ENCODE measurements at regions not wholly inside any gene's neighbourhood (a gene's known extent, or its start where the extent isn't known, plus 50 kb on each side); places are given as distances from the start of the nearest gene placed in this dataset.
"Not testable (repeated sequence)": the region's sequence is repeated elsewhere in the genome, so short reads cannot be mapped to it uniquely, and the experiment has no call there.

- no peak overlapping the region for H3K4me3 ChIP-seq (ENCODE audit: low read depth, low read length)
- TF ChIP-seq MAX (IDR thresholded peaks at IDR 0.05; ENCODE audit: low read depth, low read length) (no peak), MYC (IDR thresholded peaks at IDR 0.05; ENCODE audit: low read depth, low read length) (no peak), POLR2A (IDR thresholded peaks at IDR 0.05; ENCODE audit: extremely low read depth, insufficient read length) (no peak), CTCF (IDR thresholded peaks at IDR 0.05; ENCODE audit: low read depth, low read length) (no peak)
- DNase-seq (ENCODE audit: low read depth), result no peak
Observed at GRCh38 chr3:152593242-152593641, 241.7 kb upstream of the P2RY1 start.

- TF ChIP-seq POLR2A (IDR thresholded peaks at IDR 0.05; ENCODE audit: extremely low read depth, insufficient read length), result no peak
- no peak for TF ChIP-seq MYC (IDR thresholded peaks at IDR 0.05; ENCODE audit: low read depth, low read length)
- TF ChIP-seq CTCF (IDR thresholded peaks at IDR 0.05; ENCODE audit: low read depth, low read length), result no peak
- no peak for TF ChIP-seq MAX (IDR thresholded peaks at IDR 0.05; ENCODE audit: low read depth, low read length)
- no peak overlapping the region for H3K4me3 ChIP-seq (ENCODE audit: low read depth, low read length)
- DNase-seq (ENCODE audit: low read depth), result peak; percentile 89
Observed at GRCh38 chr3:152595975-152596821, 238.7 kb upstream of the P2RY1 start.

GRCh38 chr3:152596832-152597231, 238.1 kb upstream of the P2RY1 start:
- not testable (repeated sequence) for H3K4me3 ChIP-seq (ENCODE audit: low read depth, low read length); DNase-seq (ENCODE audit: low read depth)

- TF ChIP-seq CTCF (IDR thresholded peaks at IDR 0.05; ENCODE audit: low read depth, low read length) (no peak), POLR2A (IDR thresholded peaks at IDR 0.05; ENCODE audit: extremely low read depth, insufficient read length) (no peak), MAX (IDR thresholded peaks at IDR 0.05; ENCODE audit: low read depth, low read length) (no peak), MYC (IDR thresholded peaks at IDR 0.05; ENCODE audit: low read depth, low read length) (no peak)
- H3K4me3 ChIP-seq (ENCODE audit: low read depth, low read length), result no peak overlapping the region
- DNase-seq (ENCODE audit: low read depth), result no peak
Observed at GRCh38 chr3:152606146-152606545, 228.8 kb upstream of the P2RY1 start.

GRCh38 chr3:152607179-152607578, 227.8 kb upstream of the P2RY1 start:
- no peak overlapping the region for H3K4me3 ChIP-seq (ENCODE audit: low read depth, low read length)
- no peak for DNase-seq (ENCODE audit: low read depth)
- no peak for TF ChIP-seq MYC (IDR thresholded peaks at IDR 0.05; ENCODE audit: low read depth, low read length)
- no peak for TF ChIP-seq MAX (IDR thresholded peaks at IDR 0.05; ENCODE audit: low read depth, low read length)
- TF ChIP-seq POLR2A (IDR thresholded peaks at IDR 0.05; ENCODE audit: extremely low read depth, insufficient read length), result no peak
- TF ChIP-seq CTCF (IDR thresholded peaks at IDR 0.05; ENCODE audit: low read depth, low read length), result no peak

GRCh38 chr3:152608696-152609594, 226.0 kb upstream of the P2RY1 start:
- no peak for DNase-seq (ENCODE audit: low read depth)
- no peak overlapping the region for H3K4me3 ChIP-seq (ENCODE audit: low read depth, low read length)
- TF ChIP-seq CTCF (IDR thresholded peaks at IDR 0.05; ENCODE audit: low read depth, low read length), result no peak
- TF ChIP-seq MYC (IDR thresholded peaks at IDR 0.05; ENCODE audit: low read depth, low read length), result no peak
- TF ChIP-seq MAX (IDR thresholded peaks at IDR 0.05; ENCODE audit: low read depth, low read length), result no peak
- TF ChIP-seq POLR2A (IDR thresholded peaks at IDR 0.05; ENCODE audit: extremely low read depth, insufficient read length), result no peak

All from NB4 (cell line).